Spleen (tissue), 11 donors: ENCODE measurements at regions not wholly inside any gene's neighbourhood (a gene's known extent, or its start where the extent isn't known, plus 50 kb on each side); places are given as distances from the start of the nearest gene placed in this dataset.

Experiments
- DNase-seq: peaks from one replicate; pipeline ENCODE4 v3.0.0-alpha.2; 2020
- H3K27ac ChIP-seq, 8 donors: fragments of 200-600 bp; sonication (generic) in 7 of 8; 1 replicate in 4 of 8; 2 replicates in 4 of 8; pipeline versions ENCODE4 v1.5.0 to v1.8.0; 2016 to 2021; ENCODE audit warnings: inconsistent platforms in 4 of 8, mild to moderate bottlenecking in 4 of 8, moderate library complexity in 1 of 8
- H3K27me3 ChIP-seq, 7 donors: fragments of 200-600 bp; sonication (generic) in 6 of 7; replicated peaks in 1 of 7; 1 replicate in 4 of 7; 2 replicates in 3 of 7; pipeline versions ENCODE4 v1.5.0 to v1.8.0; 2016 to 2021; ENCODE audit warnings: inconsistent platforms in 3 of 7, mild to moderate bottlenecking in 1 of 7
- H3K36me3 ChIP-seq, 6 donors: fragments of 200-600 bp; sonication (generic) in 5 of 6; 1 replicate in 4 of 6; 2 replicates in 2 of 6; pipeline versions ENCODE4 v1.5.0 to v1.8.0; 2016 to 2021; ENCODE audit warnings: inconsistent platforms in 2 of 6
- H3K4me1 ChIP-seq, 6 donors: fragments of 200-600 bp; sonication (generic) in 5 of 6; 1 replicate in 3 of 6; 2 replicates in 3 of 6; pipeline versions ENCODE4 v1.5.0 to v1.8.0; 2016 to 2021; ENCODE audit warnings: inconsistent platforms in 3 of 6
- H3K4me3 ChIP-seq, 8 donors: fragments of 200-600 bp; sonication (generic) in 7 of 8; 1 replicate in 4 of 8; 2 replicates in 4 of 8; pipeline versions ENCODE4 v1.5.0 to v1.8.0; 2016 to 2021; ENCODE audit warnings: inconsistent platforms in 4 of 8, mild to moderate bottlenecking in 4 of 8, moderate library complexity in 2 of 8
- H3K9me3 ChIP-seq, 8 donors: fragments of 200-600 bp; sonication (generic) in 7 of 8; 1 replicate in 4 of 8; 2 replicates in 4 of 8; pipeline versions ENCODE4 v1.5.0 to v1.8.0; 2016 to 2021; ENCODE audit warnings: inconsistent platforms in 4 of 8
- CTCF ChIP-seq, 11 experiments: fragments of 200-600 bp in 7 of 11; fragments of 450-650 bp in 4 of 11; sonication (generic) in 4 of 11; IDR thresholded peaks in 8 of 11; conservative IDR thresholded peaks in 3 of 11; 1 replicate in 7 of 11; 2 replicates in 4 of 11; pipeline versions ENCODE4 v1.4.0 to v1.8.0; 2016 to 2021; ENCODE audit warnings: antibody characterized with exemption in 11 of 11, inconsistent platforms in 4 of 11, mild to moderate bottlenecking in 1 of 11
- POLR2A ChIP-seq, 3 donors: fragments of 450-650 bp; IDR thresholded peaks; one replicate each; pipeline ENCODE4 v1.5.1; 2017; ENCODE audit warnings: antibody characterized with exemption in 3 of 3, mild to moderate bottlenecking in 1 of 3
- POLR2AphosphoS5 ChIP-seq, 3 donors: sonication (generic); formaldehyde crosslinking; IDR thresholded peaks; one replicate each; pipeline ENCODE4 v1.5.1; 2017; ENCODE audit warnings: antibody characterized with exemption in 3 of 3
- whole genome bisulfite sequencing, 5 donors: extraction: QIAGEN DNeasy Blood & Tissue Kit in 3 of 5; methylation state at CpG; one replicate each; pipeline versions ENCODE4 v1.1.5 to v1.1.7; 2013 to 2018; 5-methylcytosine and 5-hydroxymethylcytosine counted together
- intact Hi-C: fragments of 100-400 bp; cut with DNase I; formaldehyde crosslinking; loops from one replicate; pipeline ENCODE4 v1.15.0; 2023; ENCODE audit warnings: low total_unique reads
- donor health status: healthy with polysubstance abuse.
- donor health status: DM: no; HTN: no; CAD: no; lungs with moderate emphysema.
- donor health status: DM: no; HTN: no; CAD: no.
- donor health status: Bipolar disorder and iron deficiency.
- donor health status: healthy.
- donor health status: DM: no; HTN: no; CAD: no.
- donor health status: DM: yes; HTN: yes; CAD: no.

DNA sequence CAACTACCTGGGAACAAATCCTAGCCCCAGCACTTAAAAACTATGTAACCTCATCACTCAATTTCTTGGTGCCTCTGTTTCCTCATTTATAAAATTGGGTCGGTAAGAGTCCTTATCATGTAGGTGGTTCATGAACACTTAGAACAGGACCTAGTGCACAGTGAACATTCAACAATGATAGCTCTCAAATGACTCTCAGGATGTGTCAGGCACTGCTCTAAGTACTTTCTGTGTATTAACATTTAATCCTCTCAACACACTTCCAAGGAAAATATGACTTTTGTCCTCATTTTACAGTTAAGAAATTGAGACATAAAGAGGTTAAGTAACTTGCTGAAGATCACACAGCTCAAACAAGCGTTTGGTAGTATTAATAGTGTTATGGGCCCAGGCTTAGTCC is 202.1 kb upstream of the KLF4 start:
- no peak overlapping the region for H3K27ac ChIP-seq
- 77 to 94% (median 88%) methylated on average over 2 of the region's 2 CpGs for WGBS, 5 donors

GRCh38 chr9:107690021-107690420 is 200.5 kb upstream of the KLF4 start:
- H3K4me1 ChIP-seq, result peaks cover 0 to under 1% (median 0%) of the 10 kb centered on the region in 6 donors
- H3K36me3 ChIP-seq, result no peaks in the 10 kb centered on the region
- 60 to 84% (median 69%) methylated on average over 5 of the region's 5 CpGs for WGBS, 5 donors
- H3K4me3 ChIP-seq, result no peak overlapping the region
- H3K27me3 ChIP-seq, result no peaks in the 10 kb centered on the region
- TF ChIP-seq POLR2AphosphoS5 (IDR thresholded peaks at IDR 0.05), result no peak
- TF ChIP-seq POLR2A (IDR thresholded peaks at IDR 0.05), result no peak
- TF ChIP-seq CTCF (IDR thresholded peaks at IDR 0.05 in 8 of 11, conservative IDR thresholded peaks at IDR 0.05 in 3 of 11), result no peak
- no peak overlapping the region for H3K27ac ChIP-seq
- DNase-seq, result no peak
- H3K9me3 ChIP-seq, result peaks cover 0 to 9% (median 4%) of the 10 kb centered on the region in 8 donors
- intact Hi-C loops, result no loop called here

More for the DNA sequence above, 202.1 kb upstream of the KLF4 start:
- DNase-seq, result no peak
- H3K27me3 ChIP-seq, result no peaks in the 10 kb centered on the region
- intact Hi-C loops, result no loop called here
- no peak overlapping the region for H3K4me3 ChIP-seq
- no peaks in the 10 kb centered on the region for H3K4me1 ChIP-seq
- TF ChIP-seq POLR2A (IDR thresholded peaks at IDR 0.05) (no peak), CTCF (IDR thresholded peaks at IDR 0.05 in 8 of 11, conservative IDR thresholded peaks at IDR 0.05 in 3 of 11) (no peak), POLR2AphosphoS5 (IDR thresholded peaks at IDR 0.05) (no peak)
- H3K36me3 ChIP-seq, result no peaks in the 10 kb centered on the region
- H3K9me3 ChIP-seq, result peaks cover 0 to 9% (median 4%) of the 10 kb centered on the region in 8 donors

DNA sequence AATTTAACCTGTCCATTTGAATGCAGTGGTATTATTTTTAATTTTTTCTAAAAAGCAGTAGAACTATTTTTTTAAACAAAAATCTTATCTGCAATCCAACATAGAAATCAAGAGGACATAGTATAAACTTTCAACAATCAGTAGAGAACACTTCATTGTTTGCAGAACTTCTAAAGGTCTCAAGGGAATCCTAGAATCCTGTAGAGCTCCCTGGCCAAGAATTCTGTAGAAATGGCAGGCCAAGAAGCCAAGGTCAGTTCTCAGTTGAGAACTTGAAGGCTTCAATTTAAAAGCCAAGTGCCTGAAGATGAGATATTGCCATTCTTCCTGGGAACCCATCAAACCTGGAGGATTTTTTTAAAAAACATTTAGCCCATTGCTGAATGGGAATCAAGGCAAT is 199.2 kb upstream of the KLF4 start:
- Histone ChIP-seq H3K27me3 (no peaks in the 10 kb centered on the region), H3K9me3 (peaks cover 0 to 9% (median 4%) of the 10 kb centered on the region in 8 donors), H3K36me3 (no peaks in the 10 kb centered on the region), H3K27ac (no peak overlapping the region), H3K4me1 (peaks cover 0 to 13% (median 2%) of the 10 kb centered on the region in 6 donors), H3K4me3 (no peak overlapping the region)
- no peak for DNase-seq
- no peak for TF ChIP-seq CTCF (IDR thresholded peaks at IDR 0.05 in 8 of 11, conservative IDR thresholded peaks at IDR 0.05 in 3 of 11)
- no peak for TF ChIP-seq POLR2AphosphoS5 (IDR thresholded peaks at IDR 0.05)
- no peak for TF ChIP-seq POLR2A (IDR thresholded peaks at IDR 0.05)
- intact Hi-C loops, result no loop called here

- TF ChIP-seq POLR2AphosphoS5 (IDR thresholded peaks at IDR 0.05) (no peak), CTCF (IDR thresholded peaks at IDR 0.05 in 8 of 11, conservative IDR thresholded peaks at IDR 0.05 in 3 of 11) (no peak), POLR2A (IDR thresholded peaks at IDR 0.05) (no peak)
- WGBS, 5 donors, result 79 to 89% (median 80%) methylated on average over 4 of the region's 4 CpGs
- intact Hi-C loops, result no loop called here
- Histone ChIP-seq H3K9me3 (peaks cover 0 to 9% (median 4%) of the 10 kb centered on the region in 8 donors), H3K4me3 (no peak overlapping the region), H3K27ac (peak overlapping the region in 2 of 8 donors; percentile 5 to 78), H3K27me3 (no peaks in the 10 kb centered on the region), H3K4me1 (peaks cover 0 to 24% (median 9%) of the 10 kb centered on the region in 6 donors), H3K36me3 (no peaks in the 10 kb centered on the region)
- no peak for DNase-seq
Measured at GRCh38 chr9:107685901-107686300, 196.3 kb upstream of the KLF4 start.
